CD4-positive, alpha-beta T cell (primary cell): ENCODE measurements at regions not wholly inside any gene's neighbourhood (a gene's known extent, or its start where the extent isn't known, plus 50 kb on each side); places are given as distances from the start of the nearest gene placed in this dataset.

Source experiments
- ATAC-seq: fragments of 200-7000 bp; cut with Tn5 transposase; one replicate; pipeline ENCODE4 v1.10.0; 2022; ENCODE audit warnings: mild to moderate bottlenecking; ENCODE audit not compliant: poor library complexity
- CTCF ChIA-PET: fragments of 350-600 bp; sonication (Branson Sonifier 250); formaldehyde crosslinking; loops from one replicate; lab custom pipeline; 2021; ENCODE audit warnings: antibody characterized with exemption, inconsistent platforms; lab: Charles Lee
- POLR2A ChIA-PET: fragments of 350-600 bp; sonication (Branson Sonifier 250); formaldehyde crosslinking; loops from one replicate; lab custom pipeline; 2021; ENCODE audit warnings: antibody characterized with exemption, inconsistent platforms; lab: Charles Lee
- DNase-seq, 14 experiments: peaks; one replicate each; pipeline ENCODE4 v3.0.0-alpha.2; 2013 to 2020; ENCODE audit warnings: mixed read lengths in 2 of 14
- H3K27ac ChIP-seq, 2 donors: one replicate each; pipeline versions ENCODE4 v1.5.1 to v1.7.0; 2013; ENCODE audit warnings: low read length in 2 of 2, low read depth in 1 of 2, mild to moderate bottlenecking in 1 of 2
- H3K27me3 ChIP-seq, 2 experiments: 1 replicate in 1 of 2; 2 replicates in 1 of 2; pipeline versions ENCODE4 v1.6.1 to v1.7.0; 2013; ENCODE audit warnings: low read length in 2 of 2, control low read depth in 1 of 2, mild to moderate bottlenecking in 1 of 2, moderate library complexity in 1 of 2; ENCODE audit not compliant: insufficient read depth in 2 of 2, control insufficient read depth in 1 of 2
- H3K36me3 ChIP-seq: one replicate; pipeline ENCODE4 v1.6.1; 2013; ENCODE audit warnings: low read length, control low read depth; ENCODE audit not compliant: insufficient read depth
- H3K4me1 ChIP-seq: one replicate; pipeline ENCODE4 v1.6.1; 2013; ENCODE audit warnings: low read length, control low read depth; ENCODE audit not compliant: insufficient read depth
- H3K4me3 ChIP-seq: one replicate; pipeline ENCODE4 v1.5.1; 2013; ENCODE audit warnings: mild to moderate bottlenecking, low read length, moderate library complexity
- H3K9me3 ChIP-seq, 2 experiments: 1 replicate in 1 of 2; 2 replicates in 1 of 2; pipeline versions ENCODE4 v1.6.1 to v1.7.0; 2013; ENCODE audit warnings: low read length in 2 of 2, mild to moderate bottlenecking in 2 of 2, control low read depth in 1 of 2, moderate library complexity in 1 of 2; ENCODE audit not compliant: control insufficient read depth in 1 of 2, insufficient read depth in 1 of 2
- H3K27ac Mint-ChIP-seq: one replicate; pipeline ENCODE4 v1.8.0; 2020; ENCODE audit warnings: mixed read lengths
- H3K27me3 Mint-ChIP-seq: one replicate; pipeline ENCODE4 v1.8.0; 2021; ENCODE audit warnings: mixed read lengths
- H3K36me3 Mint-ChIP-seq: one replicate; pipeline ENCODE4 v1.8.0; 2021; ENCODE audit warnings: low read depth, mixed read lengths
- H3K4me1 Mint-ChIP-seq: one replicate; pipeline ENCODE4 v1.8.0; 2021; ENCODE audit warnings: low read depth, mixed read lengths
- H3K4me3 Mint-ChIP-seq: one replicate; pipeline ENCODE4 v1.8.0; 2020; ENCODE audit warnings: mild to moderate bottlenecking, mixed read lengths
- H3K9me3 Mint-ChIP-seq: one replicate; pipeline ENCODE4 v1.8.0; 2020; ENCODE audit warnings: mixed read lengths
- intact Hi-C, 2 experiments: fragments of 100-400 bp; cut with DNase I in 1 of 2; cut with micrococcal nuclease in 1 of 2; formaldehyde crosslinking; loops; one replicate each; pipeline versions ENCODE4 v1.15.1 to v1.9.0; 2023 to 2025; cut with DNase I, micrococcal nuclease
- TF ChIP-seq, protein P1 (sequence below): fragments of 200-600 bp; IDR thresholded peaks from one replicate; pipeline ENCODE4 v1.8.0; 2022; ENCODE audit warnings: antibody characterized with exemption, mild to moderate bottlenecking

DNA sequence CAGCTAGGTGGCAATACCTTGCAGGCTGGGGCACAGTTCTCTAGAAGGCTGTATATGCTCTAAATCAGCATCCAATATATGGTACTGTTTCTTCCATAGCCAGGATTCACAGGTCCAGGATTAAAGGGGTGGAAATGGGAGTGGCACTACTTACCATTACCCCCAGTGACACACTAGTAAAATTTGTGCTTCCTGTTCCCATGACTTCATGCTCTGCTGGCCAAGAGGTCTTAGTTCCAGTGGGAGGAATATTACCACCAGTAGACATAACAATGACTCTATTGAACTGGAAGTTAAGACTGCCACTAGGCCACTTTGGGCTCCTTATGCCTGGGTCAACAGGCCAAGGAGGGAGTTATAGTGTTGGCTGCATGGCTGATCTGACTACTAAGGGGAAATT is 174.3 kb upstream of the TNFAIP3 start:
- intact Hi-C loops: no loop called here
- DNase-seq (no peak), ATAC-seq (no peak)
- H3K9me3 Mint-ChIP-seq: no peaks in the 10 kb centered on the region
- Histone ChIP-seq H3K27me3 (no peaks in the 10 kb centered on the region), H3K4me1 (no peaks in the 10 kb centered on the region), H3K27ac (no peak overlapping the region), H3K4me3 (no peak overlapping the region), H3K9me3 (no peaks in the 10 kb centered on the region), H3K36me3 (no peaks in the 10 kb centered on the region)
- ChIA-PET POLR2A (no interaction called here), CTCF (no interaction called here)
- H3K4me3 Mint-ChIP-seq: no peak overlapping the region
- peaks cover 5% of the 10 kb centered on the region for H3K27me3 Mint-ChIP-seq
- TF ChIP-seq, protein P1, sequence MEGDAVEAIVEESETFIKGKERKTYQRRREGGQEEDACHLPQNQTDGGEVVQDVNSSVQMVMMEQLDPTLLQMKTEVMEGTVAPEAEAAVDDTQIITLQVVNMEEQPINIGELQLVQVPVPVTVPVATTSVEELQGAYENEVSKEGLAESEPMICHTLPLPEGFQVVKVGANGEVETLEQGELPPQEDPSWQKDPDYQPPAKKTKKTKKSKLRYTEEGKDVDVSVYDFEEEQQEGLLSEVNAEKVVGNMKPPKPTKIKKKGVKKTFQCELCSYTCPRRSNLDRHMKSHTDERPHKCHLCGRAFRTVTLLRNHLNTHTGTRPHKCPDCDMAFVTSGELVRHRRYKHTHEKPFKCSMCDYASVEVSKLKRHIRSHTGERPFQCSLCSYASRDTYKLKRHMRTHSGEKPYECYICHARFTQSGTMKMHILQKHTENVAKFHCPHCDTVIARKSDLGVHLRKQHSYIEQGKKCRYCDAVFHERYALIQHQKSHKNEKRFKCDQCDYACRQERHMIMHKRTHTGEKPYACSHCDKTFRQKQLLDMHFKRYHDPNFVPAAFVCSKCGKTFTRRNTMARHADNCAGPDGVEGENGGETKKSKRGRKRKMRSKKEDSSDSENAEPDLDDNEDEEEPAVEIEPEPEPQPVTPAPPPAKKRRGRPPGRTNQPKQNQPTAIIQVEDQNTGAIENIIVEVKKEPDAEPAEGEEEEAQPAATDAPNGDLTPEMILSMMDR: no peak
- no peaks in the 10 kb centered on the region for H3K36me3 Mint-ChIP-seq
- H3K4me1 Mint-ChIP-seq: peaks cover 4% of the 10 kb centered on the region
- H3K27ac Mint-ChIP-seq: no peak overlapping the region

DNA sequence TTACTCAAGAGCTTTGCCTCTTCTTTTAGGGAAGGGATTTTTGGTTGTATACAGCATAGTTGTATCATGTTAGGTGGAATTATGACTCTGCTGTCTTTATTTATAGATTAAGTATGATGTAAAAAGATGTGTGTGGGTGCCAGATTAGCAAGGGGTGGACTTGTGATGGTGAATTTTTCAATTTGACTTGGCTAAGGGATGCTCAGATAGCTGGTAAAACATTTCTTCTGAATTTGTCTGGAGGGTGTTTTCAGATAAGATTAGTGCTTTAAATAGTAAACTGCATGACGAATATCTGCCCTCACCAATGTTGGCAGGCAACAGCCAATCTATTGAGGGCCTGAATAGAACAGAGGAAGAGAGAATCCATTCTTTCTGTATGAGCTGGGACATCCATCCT is 173.3 kb upstream of the TNFAIP3 start:
- TF ChIP-seq, protein P1: no peak
- intact Hi-C loops: no loop called here
- ChIA-PET CTCF (no interaction called here), POLR2A (interaction anchor here (1.3 kb wide), 1 partner anchor 174 kb away, joined by 4 read pairs; no protein-coding TSS in a partner anchor)
- H3K4me3 Mint-ChIP-seq: no peak overlapping the region
- H3K27me3 Mint-ChIP-seq: peaks cover 5% of the 10 kb centered on the region
- no peak overlapping the region for H3K4me3 ChIP-seq
- H3K27ac Mint-ChIP-seq: no peak overlapping the region
- DNase-seq (no peak), ATAC-seq (no peak)
- no peaks in the 10 kb centered on the region for H3K9me3 ChIP-seq
- no peaks in the 10 kb centered on the region for H3K36me3 ChIP-seq
- H3K36me3 Mint-ChIP-seq: no peaks in the 10 kb centered on the region
- H3K9me3 Mint-ChIP-seq: no peaks in the 10 kb centered on the region
- H3K4me1 ChIP-seq: peaks cover 4% of the 10 kb centered on the region
- no peak overlapping the region for H3K27ac ChIP-seq
- H3K4me1 Mint-ChIP-seq: peaks cover 10% of the 10 kb centered on the region
- H3K27me3 ChIP-seq: no peaks in the 10 kb centered on the region

DNA sequence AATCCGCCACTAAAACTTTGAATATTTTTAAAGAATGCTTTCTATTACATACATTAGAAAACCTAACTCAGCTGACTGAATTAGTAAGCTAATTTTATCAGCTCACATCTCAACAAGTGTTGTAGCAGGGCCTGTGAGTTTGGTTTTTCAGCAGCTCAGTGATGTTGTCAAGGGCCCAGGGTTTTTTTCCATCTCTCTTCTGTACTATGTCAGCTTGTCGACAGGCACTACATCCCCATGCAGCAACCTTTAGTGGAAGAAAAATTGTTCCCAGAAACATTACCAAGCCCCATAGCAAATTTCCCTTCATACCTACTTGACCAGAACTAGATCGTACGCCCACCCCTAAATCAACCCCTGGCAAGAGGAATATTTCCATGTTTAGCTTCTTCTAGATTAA is 170.3 kb upstream of the TNFAIP3 start:
- H3K36me3 Mint-ChIP-seq: no peaks in the 10 kb centered on the region
- peaks cover 19% of the 10 kb centered on the region for H3K4me1 Mint-ChIP-seq
- POLR2A ChIA-PET: no interaction called here

More for the DNA sequence above, 170.3 kb upstream of the TNFAIP3 start:
- CTCF ChIA-PET: interaction anchor here (1.5 kb wide), 1 partner anchor 102 kb away, joined by 5 read pairs; no protein-coding TSS in a partner anchor
- H3K4me3 Mint-ChIP-seq: no peak overlapping the region
- intact Hi-C loops: no loop called here
- Histone ChIP-seq H3K36me3 (no peaks in the 10 kb centered on the region), H3K9me3 (no peaks in the 10 kb centered on the region), H3K27ac (no peak overlapping the region), H3K4me1 (peaks cover 16% of the 10 kb centered on the region), H3K27me3 (no peaks in the 10 kb centered on the region), H3K4me3 (no peak overlapping the region)
- no peak for DNase-seq
- peaks cover 5% of the 10 kb centered on the region for H3K27me3 Mint-ChIP-seq
- no peak overlapping the region for H3K27ac Mint-ChIP-seq
- ATAC-seq: no peak
- H3K9me3 Mint-ChIP-seq: no peaks in the 10 kb centered on the region
- TF ChIP-seq, protein P1: no peak
